ENCODE measurements at regions not wholly inside any gene's neighbourhood (a gene's known extent, or its start where the extent isn't known, plus 50 kb on each side); places are given as distances from the start of the nearest gene placed in this dataset.

GRCh38 chr3:154559623-154560022, 129.6 kb upstream of the GPR149 start:
- H2BK5ac ChIP-seq (ENCODE audit: low read length), result no peak overlapping the region
- no peak overlapping the region for H3K23ac ChIP-seq (ENCODE audit: low read depth, low read length, poor library complexity)
- H3K14ac ChIP-seq (ENCODE audit: low read length), result no peak overlapping the region
- H4K8ac ChIP-seq (ENCODE audit: low read depth, low read length), result no peak overlapping the region
- no peak overlapping the region for H2AK5ac ChIP-seq (ENCODE audit: low read depth, low read length)
- no peak overlapping the region for H3K4me3 ChIP-seq (ENCODE audit: low read length in 2 of 2)
- no peak overlapping the region for H4K91ac ChIP-seq (ENCODE audit: low read depth, low read length, poor library complexity)
- H3K79me1 ChIP-seq (ENCODE audit: low read depth, low read length), result no peaks in the 10 kb centered on the region
- H3K27me3 ChIP-seq (ENCODE audit: control insufficient read depth in 3 of 3, insufficient read depth in 3 of 3, low read depth in 1 of 3, low read length in 3 of 3), result no peaks in the 10 kb centered on the region
- H3K4ac ChIP-seq (ENCODE audit: low read length), result no peak overlapping the region
- no peak overlapping the region for H2BK15ac ChIP-seq (ENCODE audit: low read length)
- H2BK120ac ChIP-seq (ENCODE audit: low read depth, low read length), result no peak overlapping the region
- no peak overlapping the region for H3K18ac ChIP-seq (ENCODE audit: low read length)
- H3K27ac ChIP-seq (replicated peaks; ENCODE audit: low read length), result no peak overlapping the region
- no peak overlapping the region for H3K4me2 ChIP-seq (ENCODE audit: insufficient read depth, low read length, poor library complexity, severe bottlenecking)
- no peak for DNase-seq (ENCODE audit: low spot score)
- H3K36me3 ChIP-seq (replicated peaks in 1 of 2; ENCODE audit: control insufficient read depth in 2 of 2, insufficient read depth in 2 of 2, low read length in 2 of 2), result no peaks in the 10 kb centered on the region
- H3K9ac ChIP-seq (ENCODE audit: low read depth, low read length, poor library complexity), result no peak overlapping the region
- no peak overlapping the region for H2AFZ ChIP-seq (ENCODE audit: low read length)
- no CpG with 5 or more reads among the region's 2 CpGs for WGBS, 2 donors (ENCODE audit: extremely low coverage in 2 of 2, insufficient read length in 2 of 2, insufficient replicate concordance in 1 of 2)
- no peaks in the 10 kb centered on the region for H3K9me3 ChIP-seq (replicated peaks in 1 of 2; ENCODE audit: control insufficient read depth in 2 of 2, insufficient read depth in 1 of 2, low read depth in 1 of 2, low read length in 2 of 2)
- H3K4me1 ChIP-seq (ENCODE audit: control insufficient read depth in 2 of 2, insufficient read depth in 1 of 2, low read depth in 1 of 2, low read length in 2 of 2), result no peaks in the 10 kb centered on the region
- no peak overlapping the region for H2BK12ac ChIP-seq (ENCODE audit: low read length)

- Histone ChIP-seq H3K14ac (ENCODE audit: low read length) (no peak overlapping the region), H4K8ac (ENCODE audit: low read depth, low read length) (no peak overlapping the region), H3K9ac (ENCODE audit: low read depth, low read length, poor library complexity) (no peak overlapping the region), H2AFZ (ENCODE audit: low read length) (no peak overlapping the region), H3K36me3 (replicated peaks in 1 of 2; ENCODE audit: control insufficient read depth in 2 of 2, insufficient read depth in 2 of 2, low read length in 2 of 2) (no peaks in the 10 kb centered on the region), H2BK12ac (ENCODE audit: low read length) (no peak overlapping the region), H3K27ac (replicated peaks; ENCODE audit: low read length) (no peak overlapping the region), H2BK120ac (ENCODE audit: low read depth, low read length) (no peak overlapping the region), H2BK15ac (ENCODE audit: low read length) (no peak overlapping the region), H3K4me2 (ENCODE audit: insufficient read depth, low read length, poor library complexity, severe bottlenecking) (no peak overlapping the region), H2AK5ac (ENCODE audit: low read depth, low read length) (no peak overlapping the region), H3K79me1 (ENCODE audit: low read depth, low read length) (no peaks in the 10 kb centered on the region), H2BK5ac (ENCODE audit: low read length) (no peak overlapping the region), H3K4me3 (ENCODE audit: low read length in 2 of 2) (no peak overlapping the region), H3K27me3 (ENCODE audit: control insufficient read depth in 3 of 3, insufficient read depth in 3 of 3, low read depth in 1 of 3, low read length in 3 of 3) (no peaks in the 10 kb centered on the region), H3K9me3 (replicated peaks in 1 of 2; ENCODE audit: control insufficient read depth in 2 of 2, insufficient read depth in 1 of 2, low read depth in 1 of 2, low read length in 2 of 2) (no peaks in the 10 kb centered on the region), H3K18ac (ENCODE audit: low read length) (no peak overlapping the region), H3K4ac (ENCODE audit: low read length) (no peak overlapping the region), H3K4me1 (ENCODE audit: control insufficient read depth in 2 of 2, insufficient read depth in 1 of 2, low read depth in 1 of 2, low read length in 2 of 2) (no peaks in the 10 kb centered on the region), H3K23ac (ENCODE audit: low read depth, low read length, poor library complexity) (no peak overlapping the region), H4K91ac (ENCODE audit: low read depth, low read length, poor library complexity) (no peak overlapping the region)
- DNase-seq (ENCODE audit: low spot score), result no peak
- WGBS, 2 donors (ENCODE audit: extremely low coverage in 2 of 2, insufficient read length in 2 of 2, insufficient replicate concordance in 1 of 2), result no CpG with 5 or more reads among the region's 1 CpG
Observed at GRCh38 chr3:154552338-154552737, 122.3 kb upstream of the GPR149 start.

- H2BK120ac ChIP-seq (ENCODE audit: low read depth, low read length), result no peak overlapping the region
Observed at GRCh38 chr3:154549391-154549790, 119.4 kb upstream of the GPR149 start.

DNA sequence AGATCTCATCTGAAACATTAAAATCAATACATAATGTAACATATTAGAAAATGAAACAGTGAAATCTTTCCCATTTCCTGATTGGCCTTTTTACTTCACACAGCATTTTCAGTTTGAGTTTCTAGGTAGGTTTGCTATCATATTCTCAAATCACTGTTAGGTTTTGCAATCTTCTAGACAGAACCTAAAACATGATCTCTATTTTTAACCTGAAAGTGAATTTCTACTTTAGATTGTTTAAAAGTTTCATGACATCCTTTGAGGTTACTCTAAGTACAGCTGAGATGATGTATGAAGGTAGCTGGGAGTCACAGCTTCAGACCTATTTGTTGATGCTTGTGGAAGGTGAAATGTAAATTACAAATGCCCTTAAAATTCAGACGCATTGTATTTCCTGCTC, 118.4 kb upstream of the GPR149 start:
- H3K18ac ChIP-seq (ENCODE audit: low read length), result no peak overlapping the region
- no peak overlapping the region for H2BK12ac ChIP-seq (ENCODE audit: low read length)
- no peak overlapping the region for H3K14ac ChIP-seq (ENCODE audit: low read length)
- H3K36me3 ChIP-seq (replicated peaks in 1 of 2; ENCODE audit: control insufficient read depth in 2 of 2, insufficient read depth in 2 of 2, low read length in 2 of 2), result no peaks in the 10 kb centered on the region
- H3K9me3 ChIP-seq (replicated peaks in 1 of 2; ENCODE audit: control insufficient read depth in 2 of 2, insufficient read depth in 1 of 2, low read depth in 1 of 2, low read length in 2 of 2), result no peaks in the 10 kb centered on the region
- no peaks in the 10 kb centered on the region for H3K27me3 ChIP-seq (ENCODE audit: control insufficient read depth in 3 of 3, insufficient read depth in 3 of 3, low read depth in 1 of 3, low read length in 3 of 3)
- no peak overlapping the region for H3K9ac ChIP-seq (ENCODE audit: low read depth, low read length, poor library complexity)
- no peak overlapping the region for H3K4me2 ChIP-seq (ENCODE audit: insufficient read depth, low read length, poor library complexity, severe bottlenecking)
- H2BK5ac ChIP-seq (ENCODE audit: low read length), result no peak overlapping the region
- H2BK120ac ChIP-seq (ENCODE audit: low read depth, low read length), result no peak overlapping the region
- H2AFZ ChIP-seq (ENCODE audit: low read length), result no peak overlapping the region
- no peaks in the 10 kb centered on the region for H3K79me1 ChIP-seq (ENCODE audit: low read depth, low read length)
- no peak overlapping the region for H3K4ac ChIP-seq (ENCODE audit: low read length)
- DNase-seq (ENCODE audit: low spot score), result no peak
- H3K27ac ChIP-seq (replicated peaks; ENCODE audit: low read length), result no peak overlapping the region
- no peak overlapping the region for H4K91ac ChIP-seq (ENCODE audit: low read depth, low read length, poor library complexity)
- no peak overlapping the region for H2BK15ac ChIP-seq (ENCODE audit: low read length)
- no peak overlapping the region for H2AK5ac ChIP-seq (ENCODE audit: low read depth, low read length)
- H3K23ac ChIP-seq (ENCODE audit: low read depth, low read length, poor library complexity), result no peak overlapping the region
- no peak overlapping the region for H4K8ac ChIP-seq (ENCODE audit: low read depth, low read length)
- no peaks in the 10 kb centered on the region for H3K4me1 ChIP-seq (ENCODE audit: control insufficient read depth in 2 of 2, insufficient read depth in 1 of 2, low read depth in 1 of 2, low read length in 2 of 2)
- no CpG with 5 or more reads among the region's 1 CpG for WGBS, 2 donors (ENCODE audit: extremely low coverage in 2 of 2, insufficient read length in 2 of 2, insufficient replicate concordance in 1 of 2)
- no peak overlapping the region for H3K4me3 ChIP-seq (ENCODE audit: low read length in 2 of 2)

More at GRCh38 chr3:154549391-154549790, 119.4 kb upstream of the GPR149 start:
- Histone ChIP-seq H4K8ac (ENCODE audit: low read depth, low read length) (no peak overlapping the region), H2BK15ac (ENCODE audit: low read length) (no peak overlapping the region), H3K27ac (replicated peaks; ENCODE audit: low read length) (no peak overlapping the region), H3K36me3 (replicated peaks in 1 of 2; ENCODE audit: control insufficient read depth in 2 of 2, insufficient read depth in 2 of 2, low read length in 2 of 2) (no peaks in the 10 kb centered on the region), H3K9me3 (replicated peaks in 1 of 2; ENCODE audit: control insufficient read depth in 2 of 2, insufficient read depth in 1 of 2, low read depth in 1 of 2, low read length in 2 of 2) (no peaks in the 10 kb centered on the region), H3K27me3 (ENCODE audit: control insufficient read depth in 3 of 3, insufficient read depth in 3 of 3, low read depth in 1 of 3, low read length in 3 of 3) (no peaks in the 10 kb centered on the region), H3K18ac (ENCODE audit: low read length) (no peak overlapping the region), H3K4me3 (ENCODE audit: low read length in 2 of 2) (no peak overlapping the region), H3K79me1 (ENCODE audit: low read depth, low read length) (no peaks in the 10 kb centered on the region), H2AFZ (ENCODE audit: low read length) (no peak overlapping the region), H2BK12ac (ENCODE audit: low read length) (no peak overlapping the region), H3K4ac (ENCODE audit: low read length) (no peak overlapping the region), H4K91ac (ENCODE audit: low read depth, low read length, poor library complexity) (no peak overlapping the region), H3K14ac (ENCODE audit: low read length) (no peak overlapping the region), H2BK5ac (ENCODE audit: low read length) (no peak overlapping the region), H3K4me2 (ENCODE audit: insufficient read depth, low read length, poor library complexity, severe bottlenecking) (no peak overlapping the region), H3K23ac (ENCODE audit: low read depth, low read length, poor library complexity) (no peak overlapping the region), H3K9ac (ENCODE audit: low read depth, low read length, poor library complexity) (no peak overlapping the region), H2AK5ac (ENCODE audit: low read depth, low read length) (no peak overlapping the region), H3K4me1 (ENCODE audit: control insufficient read depth in 2 of 2, insufficient read depth in 1 of 2, low read depth in 1 of 2, low read length in 2 of 2) (no peaks in the 10 kb centered on the region)
- no CpG with 5 or more reads among the region's 3 CpGs for WGBS, 2 donors (ENCODE audit: extremely low coverage in 2 of 2, insufficient read length in 2 of 2, insufficient replicate concordance in 1 of 2)
- no peak for DNase-seq (ENCODE audit: low spot score)
